Heart right ventricle (tissue), 16 donors: ENCODE measurements at regions not wholly inside any gene's neighbourhood (a gene's known extent, or its start where the extent isn't known, plus 50 kb on each side); places are given as distances from the start of the nearest gene placed in this dataset.

Experiments
- ATAC-seq, 8 donors: fragments of 200-7000 bp; cut with Tn5 transposase; one replicate each; pipeline ENCODE4 v1.9.1; 2020; ENCODE audit warnings: mild to moderate bottlenecking in 8 of 8, moderate library complexity in 8 of 8, moderate number of reproducible peaks in 1 of 8
- DNase-seq, 2 donors: peaks; one replicate each; pipeline ENCODE4 v3.0.0-alpha.2; 2020
- H3K27ac ChIP-seq, 10 donors: fragments of 200-600 bp; sonication (generic) in 2 of 10; one replicate each; pipeline versions ENCODE4 v1.5.0 to v1.8.0; 2020 to 2022; ENCODE audit warnings: mild to moderate bottlenecking in 3 of 10
- H3K27me3 ChIP-seq, 7 donors: fragments of 200-600 bp; one replicate each; pipeline ENCODE4 v1.8.0; 2021 to 2022; ENCODE audit warnings: mild to moderate bottlenecking in 2 of 7
- H3K36me3 ChIP-seq, 9 donors: fragments of 200-600 bp; sonication (generic) in 1 of 9; one replicate each; pipeline versions ENCODE4 v1.5.0 to v1.8.0; 2020 to 2022; ENCODE audit warnings: mild to moderate bottlenecking in 2 of 9
- H3K4me1 ChIP-seq, 9 donors: fragments of 200-600 bp; sonication (generic) in 1 of 9; one replicate each; pipeline versions ENCODE4 v1.5.0 to v1.8.0; 2020 to 2022; ENCODE audit warnings: mild to moderate bottlenecking in 4 of 9
- H3K4me3 ChIP-seq, 10 donors: fragments of 200-600 bp; sonication (generic) in 2 of 10; one replicate each; pipeline versions ENCODE4 v1.5.0 to v1.8.0; 2020 to 2022; ENCODE audit warnings: mild to moderate bottlenecking in 7 of 10, moderate library complexity in 2 of 10
- H3K9me3 ChIP-seq, 11 donors: fragments of 200-600 bp in 10 of 11; sonication (generic) in 2 of 11; one replicate each; pipeline versions ENCODE4 v1.5.0 to v1.8.0; 2013 to 2022; ENCODE audit warnings: mild to moderate bottlenecking in 2 of 11, control low read depth in 1 of 11, moderate library complexity in 1 of 11
- WGBS, 2 donors: extraction: QIAGEN DNeasy Blood & Tissue Kit; methylation state at CpG; one replicate each; pipeline ENCODE4 v1.1.7; 2013; ENCODE audit warnings: inconsistent platforms in 1 of 2; 5-methylcytosine and 5-hydroxymethylcytosine counted together
- intact Hi-C, 10 donors: fragments of 100-400 bp; cut with DNase I; formaldehyde crosslinking; loops; one replicate each; pipeline versions ENCODE4 v1.11.1 to v1.14.2; 2022
- TF ChIP-seq, protein P1 (sequence below), 9 donors: fragments of 200-600 bp; sonication (generic) in 2 of 9; IDR thresholded peaks; one replicate each; pipeline versions ENCODE4 v1.5.0 to v1.8.0; 2021 to 2022; ENCODE audit warnings: antibody characterized with exemption in 9 of 9, mild to moderate bottlenecking in 5 of 9, moderate library complexity in 1 of 9
- donor health status: Arrhythmogenic right ventricular cardiomyopathy.
- donor health status: ischemic (EF 13 %, LVEDD 7.1; RV severe dilation, severe dysfunction).
- donor health status: healthy with polysubstance abuse.
- donor health status: DM: no; HTN: yes; CAD: no.
- donor health status: DM: no; HTN: no; CAD: no.
- donor health status: ischemic (EF 25% LVEDD 6.9; RV normal size, moderate dysfunction).
- donor health status: ischemic (EF 25% LVEDD 5.7; RV mildly dilated, moderate dysfunction).
- donor health status: healthy.
- donor health status: DM: yes; HTN: yes; CAD: no.
- donor health status: Ischemic cardiomyopathy.
- donor health status: ischemic (EF 35%, LVEDD 5.7; RV mildly dilated, moderate dysfunction).
- donor health status: nonischemic (EF 11% LVEDD 7.7; RV severe dilation, severe dysfunction).
- donor health status: DM: yes; HTN: yes; CAD: no.
- donor health status: PGD.
- donor health status: ischemic (EF 29% LVEDD 5.4; RV normal size, mild dysfunction).
- donor health status: nonischemic (EF 23%, LVEDD 6.1; RV moderate dilation, normal function).

DNA sequence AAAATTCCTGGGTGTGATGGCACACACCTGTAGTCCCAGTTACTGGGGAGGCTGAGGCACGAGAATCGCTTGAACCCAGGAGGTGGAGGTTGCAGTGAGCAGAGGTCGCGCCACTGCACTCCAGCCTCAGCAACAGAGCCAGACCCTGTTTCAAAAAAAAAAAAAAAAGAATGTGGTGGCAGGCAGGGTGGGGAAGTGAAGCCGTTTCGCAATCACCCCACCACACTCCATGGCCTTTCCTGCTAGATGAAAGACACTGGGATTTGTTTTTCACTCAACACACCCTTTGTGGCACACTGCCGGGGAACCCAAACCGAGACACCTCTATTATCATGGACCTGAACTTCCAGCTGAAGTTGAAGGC, 172.4 kb upstream of the IQSEC1 start:
- Histone ChIP-seq H3K4me3 (no peak overlapping the region), H3K27ac (no peak overlapping the region), H3K27me3 (peaks cover 0 to 4% (median 0%) of the 10 kb centered on the region in 7 donors), H3K4me1 (no peaks in the 10 kb centered on the region), H3K9me3 (no peaks in the 10 kb centered on the region), H3K36me3 (no peaks in the 10 kb centered on the region)
- 89 to 93% methylated on average over 8 of the region's 8 CpGs for WGBS, 2 donors
- no peak for DNase-seq
- TF ChIP-seq, protein P1, sequence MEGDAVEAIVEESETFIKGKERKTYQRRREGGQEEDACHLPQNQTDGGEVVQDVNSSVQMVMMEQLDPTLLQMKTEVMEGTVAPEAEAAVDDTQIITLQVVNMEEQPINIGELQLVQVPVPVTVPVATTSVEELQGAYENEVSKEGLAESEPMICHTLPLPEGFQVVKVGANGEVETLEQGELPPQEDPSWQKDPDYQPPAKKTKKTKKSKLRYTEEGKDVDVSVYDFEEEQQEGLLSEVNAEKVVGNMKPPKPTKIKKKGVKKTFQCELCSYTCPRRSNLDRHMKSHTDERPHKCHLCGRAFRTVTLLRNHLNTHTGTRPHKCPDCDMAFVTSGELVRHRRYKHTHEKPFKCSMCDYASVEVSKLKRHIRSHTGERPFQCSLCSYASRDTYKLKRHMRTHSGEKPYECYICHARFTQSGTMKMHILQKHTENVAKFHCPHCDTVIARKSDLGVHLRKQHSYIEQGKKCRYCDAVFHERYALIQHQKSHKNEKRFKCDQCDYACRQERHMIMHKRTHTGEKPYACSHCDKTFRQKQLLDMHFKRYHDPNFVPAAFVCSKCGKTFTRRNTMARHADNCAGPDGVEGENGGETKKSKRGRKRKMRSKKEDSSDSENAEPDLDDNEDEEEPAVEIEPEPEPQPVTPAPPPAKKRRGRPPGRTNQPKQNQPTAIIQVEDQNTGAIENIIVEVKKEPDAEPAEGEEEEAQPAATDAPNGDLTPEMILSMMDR (IDR thresholded peaks at IDR 0.05), result no peak
- ATAC-seq, result no peak
- intact Hi-C loops, result no loop called here

DNA sequence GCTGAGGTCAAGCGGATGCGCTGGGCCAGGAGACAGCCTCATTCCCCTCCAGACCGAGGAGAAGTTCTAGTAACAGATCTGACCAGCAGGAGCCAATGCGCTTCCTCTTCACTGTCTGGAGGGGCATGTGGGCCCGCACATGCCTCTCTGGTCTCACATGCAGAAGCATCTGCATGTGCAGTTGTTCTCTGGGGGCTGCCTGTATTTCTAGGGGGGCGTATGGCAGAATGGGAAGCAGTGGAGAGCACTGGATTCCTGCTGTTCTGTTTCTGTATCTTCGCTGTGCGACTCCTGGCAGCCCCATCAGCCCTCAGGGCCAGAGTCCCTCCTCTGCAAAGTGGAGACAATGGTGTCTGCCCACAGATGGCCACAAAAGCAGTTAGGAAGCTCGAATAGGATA, 170.4 kb upstream of the IQSEC1 start:
- DNase-seq, result no peak
- TF ChIP-seq, protein P1 (IDR thresholded peaks at IDR 0.05), result no peak
- peak in 2 of 8 donors; percentile 19 to 23 for ATAC-seq
- Histone ChIP-seq H3K27me3 (no peaks in the 10 kb centered on the region), H3K4me3 (no peak overlapping the region), H3K36me3 (no peaks in the 10 kb centered on the region), H3K27ac (no peak overlapping the region), H3K4me1 (no peaks in the 10 kb centered on the region), H3K9me3 (no peaks in the 10 kb centered on the region)
- 70 to 75% methylated on average over 9 of the region's 9 CpGs for WGBS, 2 donors
- intact Hi-C loops, result loop anchor here in 1 of 10 donors (5.0 kb wide), 1 partner anchor 34 kb away; no protein-coding TSS in a partner anchor

DNA sequence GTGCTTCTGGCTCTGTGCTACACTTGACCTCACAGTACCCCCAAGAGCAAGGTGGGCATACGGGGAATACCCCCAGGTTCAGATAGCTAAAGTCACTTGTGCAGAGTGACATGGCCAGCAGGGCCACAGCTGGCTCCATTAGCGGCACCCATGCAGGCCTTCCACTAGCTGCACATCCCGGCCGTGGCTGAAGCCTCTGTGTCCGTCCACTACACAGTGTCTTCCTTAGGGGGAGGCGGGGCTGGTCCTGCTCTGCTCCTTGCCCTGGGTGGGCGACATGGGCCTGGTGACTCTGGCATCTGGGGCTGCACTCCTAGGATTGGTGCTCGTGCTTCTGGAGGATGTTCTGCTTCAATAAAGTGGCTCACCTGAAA, 169.1 kb upstream of the IQSEC1 start:
- H3K4me1 ChIP-seq, result no peaks in the 10 kb centered on the region
- H3K27ac ChIP-seq, result no peak overlapping the region
- ATAC-seq (no peak), DNase-seq (no peak)
- H3K9me3 ChIP-seq, result no peaks in the 10 kb centered on the region
- WGBS, 2 donors, result 88 to 92% methylated on average over 8 of the region's 8 CpGs
- no peaks in the 10 kb centered on the region for H3K27me3 ChIP-seq
- no peaks in the 10 kb centered on the region for H3K36me3 ChIP-seq
- H3K4me3 ChIP-seq, result no peak overlapping the region
- TF ChIP-seq, protein P1 (IDR thresholded peaks at IDR 0.05), result no peak
- intact Hi-C loops, result loop anchor here in 1 of 10 donors (5.0 kb wide), 1 partner anchor 35 kb away; no protein-coding TSS in a partner anchor

DNA sequence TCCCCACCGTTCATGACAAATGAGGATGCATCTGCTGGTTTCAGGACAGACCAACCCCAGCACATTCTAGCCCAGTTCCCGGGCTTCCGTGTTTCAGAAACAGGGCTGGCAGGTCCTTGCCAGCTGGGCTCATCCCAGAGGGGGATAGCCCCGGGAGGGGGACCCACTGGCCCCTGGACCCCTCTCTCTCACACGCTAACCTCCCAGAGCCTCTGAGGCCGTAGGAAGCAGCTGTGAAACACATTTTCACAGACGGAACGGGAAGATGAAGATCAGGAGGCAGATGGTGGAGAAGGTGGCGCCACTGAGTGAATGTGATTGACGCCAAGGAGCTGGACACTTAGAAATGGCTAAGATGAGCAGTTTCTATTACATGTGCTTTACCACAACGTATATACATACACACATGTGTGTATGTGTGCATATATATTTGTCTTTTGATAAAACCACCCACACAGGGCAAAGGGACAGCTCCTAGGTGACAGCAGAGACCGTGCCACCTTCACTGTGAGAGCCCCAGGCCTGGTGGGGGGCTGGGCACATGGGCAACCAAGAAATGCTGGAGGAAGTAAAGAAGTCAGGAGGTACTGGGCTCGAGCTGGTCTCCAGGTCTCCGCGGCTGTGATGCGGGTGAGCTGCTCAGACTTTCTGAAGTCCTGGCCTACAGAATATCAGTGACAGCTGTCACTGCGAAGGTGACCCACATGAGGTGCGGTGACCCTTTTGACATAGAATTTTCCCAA, 168.6 kb upstream of the IQSEC1 start:
- H3K36me3 ChIP-seq, result no peaks in the 10 kb centered on the region
- WGBS, 2 donors, result 75 to 78% methylated on average over 18 of the region's 18 CpGs
- no peaks in the 10 kb centered on the region for H3K4me1 ChIP-seq
- H3K4me3 ChIP-seq, result no peak overlapping the region
- H3K9me3 ChIP-seq, result no peaks in the 10 kb centered on the region
- ATAC-seq (no peak), DNase-seq (no peak)
- no peak overlapping the region for H3K27ac ChIP-seq
- intact Hi-C loops, result loop anchor here in 1 of 10 donors (5.0 kb wide), 1 partner anchor 36 kb away; no protein-coding TSS in a partner anchor
- TF ChIP-seq, protein P1 (IDR thresholded peaks at IDR 0.05), result no peak
- H3K27me3 ChIP-seq, result no peaks in the 10 kb centered on the region
